SJCRH30 (cell line): ENCODE measurements at regions not wholly inside any gene's neighbourhood (a gene's known extent, or its start where the extent isn't known, plus 50 kb on each side); places are given as distances from the start of the nearest gene placed in this dataset.

Experiments
- DNase-seq, 2 experiments: peaks; one replicate each; pipeline ENCODE4 v3.0.0-alpha.2; 2015 to 2020
- H3K27ac ChIP-seq: fragments of 250-450 bp; sonication (Bioruptor Pico); 2 replicates; pipeline ENCODE4 v1.5.1; 2020; ENCODE audit warnings: mild to moderate bottlenecking, moderate library complexity
- H3K27me3 ChIP-seq: fragments of 250-450 bp; sonication (Bioruptor Pico); 2 replicates; pipeline ENCODE4 v1.5.1; 2020; ENCODE audit warnings: mild to moderate bottlenecking, moderate library complexity
- H3K36me3 ChIP-seq: fragments of 250-450 bp; sonication (Bioruptor Pico); 2 replicates; pipeline ENCODE4 v1.5.1; 2020; ENCODE audit warnings: mild to moderate bottlenecking, moderate library complexity
- H3K4me1 ChIP-seq: fragments of 250-450 bp; sonication (Bioruptor Pico); 2 replicates; pipeline ENCODE4 v1.5.1; 2020; ENCODE audit warnings: mild to moderate bottlenecking, moderate library complexity
- H3K4me3 ChIP-seq: fragments of 250-450 bp; sonication (Bioruptor Pico); 2 replicates; pipeline ENCODE4 v1.5.1; 2020; ENCODE audit warnings: mild to moderate bottlenecking, moderate library complexity
- H3K9me3 ChIP-seq: fragments of 250-450 bp; sonication (Bioruptor Pico); replicated peaks from 2 replicates; pipeline ENCODE4 v1.5.1; 2020; ENCODE audit warnings: mild to moderate bottlenecking, moderate library complexity

GRCh38 chr3:26562021-26562768, 60.4 kb upstream of the LRRC3B start:
- H3K36me3 ChIP-seq = no peaks in the 10 kb centered on the region
- DNase-seq = no peak
- no peak overlapping the region for H3K27ac ChIP-seq
- no peaks in the 10 kb centered on the region for H3K9me3 ChIP-seq
- peaks cover 5% of the 10 kb centered on the region; the same call in 1 of the 2 replicates for H3K27me3 ChIP-seq
- H3K4me3 ChIP-seq = no peak overlapping the region
- H3K4me1 ChIP-seq = no peaks in the 10 kb centered on the region
